H9 (cell line): ENCODE measurements at regions not wholly inside any gene's neighbourhood (a gene's known extent, or its start where the extent isn't known, plus 50 kb on each side); places are given as distances from the start of the nearest gene placed in this dataset.

Experiments
- DNase-seq: peaks from one replicate; pipeline ENCODE4 v3.0.0-alpha.2; 2017
- H2AFZ ChIP-seq: one replicate; pipeline ENCODE4 v1.6.1; 2013; ENCODE audit warnings: mild to moderate bottlenecking, low read length, control low read depth, moderate library complexity
- H2AK5ac ChIP-seq: 2 replicates; pipeline ENCODE4 v1.6.1; 2013; ENCODE audit warnings: low read length, control low read depth, mixed read lengths; ENCODE audit not compliant: insufficient read length
- H2BK120ac ChIP-seq: one replicate; pipeline ENCODE4 v1.6.1; 2013; ENCODE audit warnings: low read depth, mild to moderate bottlenecking, low read length, control low read depth, inconsistent platforms; ENCODE audit not compliant: poor library complexity, severe bottlenecking
- H2BK12ac ChIP-seq: 2 replicates; pipeline ENCODE4 v1.6.1; 2013; ENCODE audit warnings: low read length, control low read depth, mixed read lengths, low read depth; ENCODE audit not compliant: insufficient read length
- H2BK15ac ChIP-seq: 2 replicates; pipeline ENCODE4 v1.6.1; 2013; ENCODE audit warnings: low read depth, low read length, control low read depth
- H2BK20ac ChIP-seq: one replicate; pipeline ENCODE4 v1.6.1; 2013; ENCODE audit warnings: low read depth, mild to moderate bottlenecking, low read length, control low read depth, inconsistent platforms; ENCODE audit not compliant: poor library complexity, severe bottlenecking
- H2BK5ac ChIP-seq: 2 replicates; pipeline ENCODE4 v1.6.1; 2013; ENCODE audit warnings: low read length, control low read depth, mixed read lengths; ENCODE audit not compliant: insufficient read length
- H3K14ac ChIP-seq: 2 replicates; pipeline ENCODE4 v1.6.1; 2013; ENCODE audit warnings: low read length, control low read depth; ENCODE audit not compliant: insufficient read depth
- H3K18ac ChIP-seq: 2 replicates; pipeline ENCODE4 v1.6.1; 2013; ENCODE audit warnings: low read depth, mild to moderate bottlenecking, mixed read lengths, low read length, control low read depth; ENCODE audit not compliant: insufficient read length
- H3K23ac ChIP-seq: 2 replicates; pipeline ENCODE4 v1.6.1; 2013; ENCODE audit warnings: low read length, control low read depth, mixed read lengths, low read depth; ENCODE audit not compliant: insufficient read length
- H3K23me2 ChIP-seq: 2 replicates; pipeline ENCODE4 v1.6.1; 2013; ENCODE audit warnings: low read depth, mild to moderate bottlenecking, mixed read lengths, low read length, control low read depth; ENCODE audit not compliant: insufficient read length, poor library complexity, severe bottlenecking
- H3K27ac ChIP-seq: 2 replicates; pipeline ENCODE4 v1.5.1; 2013; ENCODE audit warnings: low read length, control low read depth, mixed read lengths, low read depth; ENCODE audit not compliant: insufficient read length
- H3K27me3 ChIP-seq: 2 replicates; pipeline ENCODE4 v1.6.1; 2013; ENCODE audit warnings: low read length, control low read depth, inconsistent platforms; ENCODE audit not compliant: insufficient read depth
- H3K4ac ChIP-seq: 2 replicates; pipeline ENCODE4 v1.6.1; 2013; ENCODE audit warnings: low read depth, mild to moderate bottlenecking, control low read depth, inconsistent platforms, low read length, moderate library complexity
- H3K4me1 ChIP-seq: 2 replicates; pipeline ENCODE4 v1.6.1; 2013; ENCODE audit warnings: low read length, control low read depth, inconsistent platforms; ENCODE audit not compliant: insufficient read depth
- H3K4me2 ChIP-seq: 2 replicates; pipeline ENCODE4 v1.6.1; 2013; ENCODE audit warnings: low read length, control low read depth, mixed read lengths; ENCODE audit not compliant: insufficient read length, insufficient read depth
- H3K56ac ChIP-seq: 2 replicates; pipeline ENCODE4 v1.6.1; 2013; ENCODE audit warnings: low read depth, mild to moderate bottlenecking, mixed read lengths, low read length, control low read depth; ENCODE audit not compliant: insufficient read length
- H3K79me1 ChIP-seq: 2 replicates; pipeline ENCODE4 v1.6.1; 2013; ENCODE audit warnings: low read depth, mild to moderate bottlenecking, moderate library complexity, low read length, control low read depth, inconsistent platforms; ENCODE audit not compliant: insufficient read depth, poor library complexity, severe bottlenecking
- H3K79me2 ChIP-seq: 2 replicates; pipeline ENCODE4 v1.6.1; 2013; ENCODE audit warnings: low read length, control low read depth, inconsistent platforms; ENCODE audit not compliant: insufficient read depth
- H3K9ac ChIP-seq: 2 replicates; pipeline ENCODE4 v1.6.1; 2013; ENCODE audit warnings: low read length, control low read depth, mixed read lengths; ENCODE audit not compliant: insufficient read length; ENCODE audit errors: extremely low read depth
- H3K9me3 ChIP-seq: one replicate; pipeline ENCODE4 v1.6.1; 2013; ENCODE audit warnings: low read depth, low read length, inconsistent platforms; ENCODE audit not compliant: control insufficient read depth
- H3T11ph ChIP-seq: one replicate; pipeline ENCODE4 v1.6.1; 2013; ENCODE audit warnings: mild to moderate bottlenecking, low read length, control low read depth, inconsistent platforms
- H4K20me1 ChIP-seq: one replicate; pipeline ENCODE4 v1.6.1; 2013; ENCODE audit not compliant: control insufficient read depth, insufficient read length, insufficient read depth
- H4K5ac ChIP-seq: 2 replicates; pipeline ENCODE4 v1.6.1; 2013; ENCODE audit warnings: low read depth, mild to moderate bottlenecking, mixed read lengths, low read length, control low read depth; ENCODE audit not compliant: insufficient read length
- H4K8ac ChIP-seq: replicated peaks from 2 replicates; pipeline ENCODE4 v1.6.1; 2013; ENCODE audit warnings: low read length, control low read depth, mixed read lengths, low read depth; ENCODE audit not compliant: insufficient read length
- H4K91ac ChIP-seq: 2 replicates; pipeline ENCODE4 v1.6.1; 2013; ENCODE audit warnings: low read depth, mild to moderate bottlenecking, moderate library complexity, mixed read lengths, low read length, control low read depth; ENCODE audit not compliant: insufficient read length
- H3K27ac Mint-ChIP-seq, 3 experiments: 2 replicates in 2 of 3; 3 replicates in 1 of 3; pipeline ENCODE4 v1.8.0; 2020 to 2021; ENCODE audit warnings: mixed read lengths in 3 of 3, mild to moderate bottlenecking in 1 of 3, moderate library complexity in 1 of 3
- H3K27me3 Mint-ChIP-seq: 2 replicates; pipeline ENCODE4 v1.8.0; 2021; ENCODE audit warnings: low read depth, mild to moderate bottlenecking, moderate library complexity, mixed read lengths
- H3K36me3 Mint-ChIP-seq, 3 experiments: 2 replicates in 2 of 3; 3 replicates in 1 of 3; pipeline ENCODE4 v1.8.0; 2020 to 2021; ENCODE audit warnings: low read depth in 3 of 3, mixed read lengths in 3 of 3; ENCODE audit not compliant: insufficient read depth in 1 of 3
- H3K4me1 Mint-ChIP-seq, 2 experiments: 2 replicates each; pipeline ENCODE4 v1.8.0; 2020; ENCODE audit warnings: mixed read lengths in 2 of 2
- H3K4me3 Mint-ChIP-seq, 2 experiments: 2 replicates in 1 of 2; 3 replicates in 1 of 2; pipeline ENCODE4 v1.8.0; 2020 to 2021; ENCODE audit warnings: mild to moderate bottlenecking in 2 of 2, mixed read lengths in 2 of 2, moderate library complexity in 1 of 2
- H3K9me3 Mint-ChIP-seq, 2 experiments: 2 replicates in 1 of 2; 3 replicates in 1 of 2; pipeline ENCODE4 v1.8.0; 2020; ENCODE audit warnings: mild to moderate bottlenecking in 2 of 2, mixed read lengths in 2 of 2, moderate library complexity in 1 of 2
- WGBS: extraction: QIAGEN DNeasy Blood & Tissue Kit; methylation state at CpG from one replicate; pipeline ENCODE4 v1.1.7; 2013; ENCODE audit warnings: missing lambda C conversion rate, low lambda C conversion rate, mixed read lengths; ENCODE audit not compliant: insufficient read length; ENCODE audit errors: extremely low coverage; 5-methylcytosine and 5-hydroxymethylcytosine counted together
- TF ChIP-seq, protein P1 (sequence below): fragments of 200-600 bp; sonication (generic); conservative IDR thresholded peaks from 3 replicates; pipeline ENCODE4 v1.8.0; 2021; ENCODE audit warnings: antibody characterized with exemption, mild to moderate bottlenecking

GRCh38 chr2:221816566-221816965 lies 244.5 kb upstream of the EPHA4 start:
- Histone ChIP-seq H3K56ac (no peak overlapping the region), H3K18ac (no peak overlapping the region), H3K4ac (no peak overlapping the region), H3K9ac (no peak overlapping the region), H4K5ac (no peak overlapping the region), H3K9me3 (no peaks in the 10 kb centered on the region), H2BK5ac (no peak overlapping the region), H2BK12ac (no peak overlapping the region), H2AFZ (no peak overlapping the region), H3K14ac (no peak overlapping the region), H3T11ph (no peak overlapping the region), H3K23ac (no peak overlapping the region), H2BK120ac (no peak overlapping the region), H3K79me2 (no peaks in the 10 kb centered on the region), H4K91ac (no peak overlapping the region), H4K8ac (no peak overlapping the region), H3K27ac (no peak overlapping the region), H3K4me2 (no peak overlapping the region), H2BK20ac (no peak overlapping the region), H2AK5ac (no peak overlapping the region), H3K4me1 (peaks cover 3% of the 10 kb centered on the region; the same call in 1 of the 2 replicates), H2BK15ac (no peak overlapping the region), H3K27me3 (no peaks in the 10 kb centered on the region), H4K20me1 (no peaks in the 10 kb centered on the region), H3K79me1 (no peaks in the 10 kb centered on the region), H3K23me2 (no peaks in the 10 kb centered on the region)
- TF ChIP-seq, protein P1, sequence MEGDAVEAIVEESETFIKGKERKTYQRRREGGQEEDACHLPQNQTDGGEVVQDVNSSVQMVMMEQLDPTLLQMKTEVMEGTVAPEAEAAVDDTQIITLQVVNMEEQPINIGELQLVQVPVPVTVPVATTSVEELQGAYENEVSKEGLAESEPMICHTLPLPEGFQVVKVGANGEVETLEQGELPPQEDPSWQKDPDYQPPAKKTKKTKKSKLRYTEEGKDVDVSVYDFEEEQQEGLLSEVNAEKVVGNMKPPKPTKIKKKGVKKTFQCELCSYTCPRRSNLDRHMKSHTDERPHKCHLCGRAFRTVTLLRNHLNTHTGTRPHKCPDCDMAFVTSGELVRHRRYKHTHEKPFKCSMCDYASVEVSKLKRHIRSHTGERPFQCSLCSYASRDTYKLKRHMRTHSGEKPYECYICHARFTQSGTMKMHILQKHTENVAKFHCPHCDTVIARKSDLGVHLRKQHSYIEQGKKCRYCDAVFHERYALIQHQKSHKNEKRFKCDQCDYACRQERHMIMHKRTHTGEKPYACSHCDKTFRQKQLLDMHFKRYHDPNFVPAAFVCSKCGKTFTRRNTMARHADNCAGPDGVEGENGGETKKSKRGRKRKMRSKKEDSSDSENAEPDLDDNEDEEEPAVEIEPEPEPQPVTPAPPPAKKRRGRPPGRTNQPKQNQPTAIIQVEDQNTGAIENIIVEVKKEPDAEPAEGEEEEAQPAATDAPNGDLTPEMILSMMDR, result no peak
- Mint-ChIP-seq H3K4me3 (no peak overlapping the region), H3K36me3 (peaks cover 5 to 21% (median 7%) of the 10 kb centered on the region in 3 experiments; a peak in 4 of 7 replicates), H3K27ac (no peak overlapping the region), H3K27me3 (no peaks in the 10 kb centered on the region), H3K4me1 (peaks cover 20 to 22% of the 10 kb centered on the region in 2 experiments), H3K9me3 (peaks cover 7 to 8% of the 10 kb centered on the region in 2 experiments; a peak in 3 of 5 replicates)
- no CpG with 5 or more reads among the region's 9 CpGs for WGBS
- DNase-seq, result no peak
